GM23338 (cell line): ENCODE measurements at regions not wholly inside any gene's neighbourhood (a gene's known extent, or its start where the extent isn't known, plus 50 kb on each side); places are given as distances from the start of the nearest gene placed in this dataset.

Experiments
- ATAC-seq: fragments of 200-7000 bp; cut with Tn5 transposase; 3 replicates; pipeline ENCODE4 v1.9.1; 2020
- DNase-seq: peaks from one replicate; pipeline ENCODE4 v3.0.0-alpha.2; 2015; ENCODE audit warnings: low spot score
- H2AFZ ChIP-seq: fragments of 200-600 bp; sonication (generic); 2 replicates; pipeline ENCODE4 v1.8.0; 2016; ENCODE audit warnings: antibody characterized with exemption, mild to moderate bottlenecking, moderate library complexity
- H3F3A ChIP-seq: fragments of 200-600 bp; sonication (generic); replicated peaks from 2 replicates; pipeline ENCODE4 v1.8.0; 2017; ENCODE audit warnings: antibody characterized with exemption, mixed run types, low read depth
- H3K27ac ChIP-seq: fragments of 200-600 bp; sonication (generic); 2 replicates; pipeline ENCODE4 v1.6.1; 2016; ENCODE audit warnings: low read depth
- H3K27me3 ChIP-seq: fragments of 200-600 bp; sonication (generic); 2 replicates; pipeline ENCODE4 v1.8.0; 2016; ENCODE audit warnings: mild to moderate bottlenecking, mixed run types, moderate library complexity; ENCODE audit not compliant: insufficient read depth
- H3K36me3 ChIP-seq: fragments of 200-600 bp; sonication (generic); 2 replicates; pipeline ENCODE4 v1.8.0; 2016; ENCODE audit warnings: mild to moderate bottlenecking; ENCODE audit not compliant: insufficient read depth
- H3K4me1 ChIP-seq: fragments of 200-600 bp; sonication (generic); 2 replicates; pipeline ENCODE4 v1.8.0; 2016; ENCODE audit warnings: mild to moderate bottlenecking, moderate library complexity; ENCODE audit not compliant: insufficient read depth
- H3K4me2 ChIP-seq: fragments of 200-600 bp; sonication (generic); 2 replicates; pipeline ENCODE4 v1.7.1; 2017; ENCODE audit warnings: mixed run types
- H3K4me3 ChIP-seq: fragments of 200-600 bp; sonication (generic); 2 replicates; pipeline ENCODE4 v1.6.1; 2016; ENCODE audit warnings: mixed run types
- H3K79me2 ChIP-seq: fragments of 200-600 bp; sonication (generic); replicated peaks from 2 replicates; pipeline ENCODE4 v1.8.0; 2017; ENCODE audit warnings: mild to moderate bottlenecking; ENCODE audit not compliant: insufficient read depth
- H3K9me2 ChIP-seq: fragments of 200-600 bp; sonication (generic); 2 replicates; pipeline ENCODE4 v1.8.0; 2017; ENCODE audit not compliant: insufficient read depth
- H4K20me1 ChIP-seq: fragments of 200-600 bp; sonication (generic); replicated peaks from 2 replicates; pipeline ENCODE4 v1.8.0; 2017; ENCODE audit warnings: mild to moderate bottlenecking; ENCODE audit not compliant: insufficient read depth
- H3K27ac Mint-ChIP-seq: 2 replicates; pipeline ENCODE4 v1.8.0; 2020; ENCODE audit warnings: inconsistent platforms, mild to moderate bottlenecking, moderate library complexity, mixed read lengths
- H3K27me3 Mint-ChIP-seq: 3 replicates; pipeline ENCODE4 v1.8.0; 2022; ENCODE audit warnings: low read depth, mild to moderate bottlenecking, moderate library complexity, mixed read lengths, inconsistent platforms; ENCODE audit not compliant: insufficient read depth, poor library complexity
- H3K36me3 Mint-ChIP-seq: 3 replicates; pipeline ENCODE4 v1.8.0; 2021; ENCODE audit warnings: low read depth, mild to moderate bottlenecking, inconsistent platforms, moderate library complexity, mixed read lengths
- H3K4me1 Mint-ChIP-seq: 3 replicates; pipeline ENCODE4 v1.8.0; 2020; ENCODE audit warnings: mild to moderate bottlenecking, inconsistent platforms, mixed read lengths
- H3K4me3 Mint-ChIP-seq: 3 replicates; pipeline ENCODE4 v1.8.0; 2021; ENCODE audit warnings: moderate library complexity, mild to moderate bottlenecking, inconsistent platforms, mixed read lengths
- H3K9me3 Mint-ChIP-seq: 3 replicates; pipeline ENCODE4 v1.8.0; 2020; ENCODE audit warnings: moderate library complexity, mild to moderate bottlenecking, inconsistent platforms, mixed read lengths
- CREB1 ChIP-seq: fragments of 250-450 bp; sonication (Bioruptor Pico); IDR thresholded peaks from 2 replicates; pipeline ENCODE4 v1.5.0; 2020; ENCODE audit warnings: low read depth, mild to moderate bottlenecking, moderate library complexity
- CTCF ChIP-seq, 2 experiments: fragments of 200-600 bp in 1 of 2; sonication (generic) in 1 of 2; conservative IDR thresholded peaks; 2 replicates each; pipeline versions ENCODE4 v1.5.1 to v1.6.1; 2016 to 2017; ENCODE audit warnings: antibody characterized with exemption in 2 of 2, low read depth in 2 of 2, mild to moderate bottlenecking in 2 of 2, moderate library complexity in 1 of 2
- ETS1 ChIP-seq: IDR thresholded peaks from 2 replicates; pipeline ENCODE4 v1.6.1; 2016; ENCODE audit warnings: antibody characterized with exemption
- REST ChIP-seq: IDR thresholded peaks from one replicate; pipeline ENCODE4 v1.6.1; 2018; ENCODE audit warnings: antibody characterized with exemption; ENCODE audit not compliant: unreplicated experiment
- STAT1 ChIP-seq: IDR thresholded peaks from one replicate; pipeline ENCODE4 v1.6.1; 2016; ENCODE audit warnings: antibody characterized with exemption; ENCODE audit not compliant: unreplicated experiment
- ZNF114 ChIP-seq: fragments of 250-450 bp; sonication (Bioruptor Pico); IDR thresholded peaks from 2 replicates; pipeline ENCODE4 v1.5.0; 2020; ENCODE audit warnings: mild to moderate bottlenecking, moderate library complexity

- Mint-ChIP-seq H3K4me1 (no peaks in the 10 kb centered on the region), H3K9me3 (no peaks in the 10 kb centered on the region)
Measured at GRCh38 chr3:187964760-187965159, 189.2 kb upstream of the LPP start.

GRCh38 chr3:187966096-187966495, 187.9 kb upstream of the LPP start:
- H3K27ac ChIP-seq, result no peak overlapping the region
- no peaks in the 10 kb centered on the region for H3K9me3 Mint-ChIP-seq
- H3K27me3 Mint-ChIP-seq, result no peaks in the 10 kb centered on the region
- H3F3A ChIP-seq, result no peaks in the 10 kb centered on the region
- no peaks in the 10 kb centered on the region for H3K4me1 Mint-ChIP-seq
- no peak for ATAC-seq
- H3K27me3 ChIP-seq, result no peaks in the 10 kb centered on the region
- no peak for DNase-seq
- no peaks in the 10 kb centered on the region for H3K4me1 ChIP-seq
- no peak overlapping the region for H3K4me2 ChIP-seq
- no peaks in the 10 kb centered on the region for H4K20me1 ChIP-seq
- H3K36me3 ChIP-seq, result no peaks in the 10 kb centered on the region
- H3K27ac Mint-ChIP-seq, result no peak overlapping the region
- H3K4me3 Mint-ChIP-seq, result no peak overlapping the region
- no peak overlapping the region for H3K4me3 ChIP-seq
- TF ChIP-seq ETS1 (no peak), CTCF (conservative IDR thresholded peaks at IDR 0.05; ENCODE audit: low read depth in 2 of 2) (no peak)
- no peaks in the 10 kb centered on the region for H3K9me2 ChIP-seq
- H2AFZ ChIP-seq, result no peak overlapping the region
- no peaks in the 10 kb centered on the region for H3K79me2 ChIP-seq
- H3K36me3 Mint-ChIP-seq, result no peaks in the 10 kb centered on the region

More at GRCh38 chr3:187964760-187965159, 189.2 kb upstream of the LPP start:
- H3K4me3 Mint-ChIP-seq, result no peak overlapping the region
- Histone ChIP-seq H3K79me2 (no peaks in the 10 kb centered on the region), H3K27ac (no peak overlapping the region), H4K20me1 (no peaks in the 10 kb centered on the region), H3K4me3 (no peak overlapping the region), H2AFZ (no peak overlapping the region; the same call in 1 of the 2 replicates), H3F3A (no peaks in the 10 kb centered on the region), H3K4me1 (no peaks in the 10 kb centered on the region), H3K4me2 (no peak overlapping the region), H3K27me3 (no peaks in the 10 kb centered on the region), H3K9me2 (peaks cover 3% of the 10 kb centered on the region), H3K36me3 (no peaks in the 10 kb centered on the region)
- no peaks in the 10 kb centered on the region for H3K27me3 Mint-ChIP-seq
- no peak for DNase-seq
- TF ChIP-seq STAT1, result no peak
- TF ChIP-seq CREB1 (CRISPR knock-in tag), result no peak
- no peak for TF ChIP-seq ZNF114
- no peak for TF ChIP-seq REST
- 0 out of 2 replicates have a peak overlapping the region, but pooled peaks have one; percentile 13 for H3K27ac Mint-ChIP-seq
- H3K36me3 Mint-ChIP-seq, result no peaks in the 10 kb centered on the region
- ATAC-seq, result no peak
